Ectodermal cell (in vitro differentiated cells): ENCODE measurements at regions not wholly inside any gene's neighbourhood (a gene's known extent, or its start where the extent isn't known, plus 50 kb on each side); places are given as distances from the start of the nearest gene placed in this dataset.

ENCODE experiments used
- H3K27ac ChIP-seq: 2 replicates; pipeline ENCODE4 v1.7.0; 2013; ENCODE audit warnings: mild to moderate bottlenecking, low read depth, low read length; ENCODE audit not compliant: insufficient read depth, poor library complexity, severe bottlenecking
- H3K27me3 ChIP-seq: 2 replicates; pipeline ENCODE4 v1.7.0; 2013; ENCODE audit warnings: mild to moderate bottlenecking, low read length; ENCODE audit not compliant: insufficient read depth, control insufficient read depth, poor library complexity, severe bottlenecking
- H3K36me3 ChIP-seq: one replicate; pipeline ENCODE4 v1.7.0; 2013; ENCODE audit warnings: low read length; ENCODE audit not compliant: control insufficient read depth, insufficient read depth
- H3K4me1 ChIP-seq: one replicate; pipeline ENCODE4 v1.7.0; 2013; ENCODE audit warnings: low read length; ENCODE audit not compliant: control insufficient read depth, insufficient read depth
- H3K4me3 ChIP-seq: 2 replicates; pipeline ENCODE4 v1.7.0; 2013; ENCODE audit warnings: low read depth, low read length, control low read depth; ENCODE audit not compliant: insufficient read depth
- H3K9me3 ChIP-seq: 2 replicates; pipeline ENCODE4 v1.7.0; 2013; ENCODE audit warnings: mild to moderate bottlenecking, low read length, moderate library complexity; ENCODE audit not compliant: control insufficient read depth
- WGBS, 2 experiments: methylation state at CpG; one replicate each; pipeline ENCODE4 v1.1.7; 2013; ENCODE audit warnings: missing lambda C conversion rate in 2 of 2; 5-methylcytosine and 5-hydroxymethylcytosine counted together

- Histone ChIP-seq H3K4me3 (no peak overlapping the region), H3K36me3 (no peaks in the 10 kb centered on the region), H3K4me1 (no peaks in the 10 kb centered on the region), H3K27ac (no peak overlapping the region), H3K9me3 (no peaks in the 10 kb centered on the region), H3K27me3 (no peaks in the 10 kb centered on the region)
- 48 to 67% methylated on average over 5 of the region's 5 CpGs for WGBS, 2 experiments
Observed at GRCh38 chr12:93245543-93245942, 132.2 kb upstream of the NUDT4 start.

DNA sequence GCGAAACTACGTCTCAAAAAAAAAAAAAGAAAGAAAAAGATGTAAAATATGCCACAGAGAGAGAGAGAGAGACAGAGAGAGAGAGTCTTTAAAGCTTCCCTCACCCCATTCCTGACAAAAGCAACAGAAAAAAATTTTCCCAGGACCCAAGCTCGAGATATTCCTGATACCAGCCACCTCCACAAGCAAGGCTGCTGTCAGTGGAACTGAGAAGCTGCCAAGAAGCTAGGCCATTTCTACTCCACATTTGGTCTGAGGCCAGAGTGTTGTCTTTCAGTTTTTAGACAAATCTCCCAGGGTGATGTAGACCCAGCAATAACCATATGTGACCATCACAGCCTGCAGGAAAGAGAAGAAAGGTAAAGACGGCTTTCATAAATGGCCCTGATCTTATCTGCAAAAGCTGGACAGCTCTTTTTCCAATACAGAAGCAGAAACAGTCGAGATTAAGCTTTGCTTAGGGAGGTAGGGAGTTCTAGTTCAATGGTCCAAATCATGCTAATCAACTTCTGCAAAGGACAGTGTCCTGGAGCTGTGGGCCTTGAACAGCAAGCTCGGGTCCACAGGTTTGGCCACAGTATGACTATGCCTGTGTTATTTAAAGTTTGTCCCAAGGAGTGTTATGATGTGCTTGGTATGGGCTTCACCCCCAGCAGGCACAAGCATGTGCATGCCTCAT, 130.3 kb upstream of the NUDT4 start:
- no peak overlapping the region for H3K4me3 ChIP-seq
- 80 to 81% methylated on average over 6 of the region's 6 CpGs for WGBS, 2 experiments
- no peaks in the 10 kb centered on the region for H3K4me1 ChIP-seq
- H3K9me3 ChIP-seq, result no peaks in the 10 kb centered on the region
- H3K27ac ChIP-seq, result no peak overlapping the region
- H3K27me3 ChIP-seq, result no peaks in the 10 kb centered on the region
- no peaks in the 10 kb centered on the region for H3K36me3 ChIP-seq

GRCh38 chr12:93252221-93252620, 125.5 kb upstream of the NUDT4 start:
- Histone ChIP-seq H3K4me3 (no peak overlapping the region), H3K27me3 (no peaks in the 10 kb centered on the region), H3K27ac (no peak overlapping the region), H3K36me3 (no peaks in the 10 kb centered on the region), H3K4me1 (no peaks in the 10 kb centered on the region), H3K9me3 (no peaks in the 10 kb centered on the region)

GRCh38 chr12:93254911-93255310, 122.8 kb upstream of the NUDT4 start:
- Histone ChIP-seq H3K4me1 (no peaks in the 10 kb centered on the region), H3K27me3 (no peaks in the 10 kb centered on the region), H3K4me3 (no peak overlapping the region), H3K27ac (no peak overlapping the region), H3K9me3 (no peaks in the 10 kb centered on the region), H3K36me3 (no peaks in the 10 kb centered on the region)

DNA sequence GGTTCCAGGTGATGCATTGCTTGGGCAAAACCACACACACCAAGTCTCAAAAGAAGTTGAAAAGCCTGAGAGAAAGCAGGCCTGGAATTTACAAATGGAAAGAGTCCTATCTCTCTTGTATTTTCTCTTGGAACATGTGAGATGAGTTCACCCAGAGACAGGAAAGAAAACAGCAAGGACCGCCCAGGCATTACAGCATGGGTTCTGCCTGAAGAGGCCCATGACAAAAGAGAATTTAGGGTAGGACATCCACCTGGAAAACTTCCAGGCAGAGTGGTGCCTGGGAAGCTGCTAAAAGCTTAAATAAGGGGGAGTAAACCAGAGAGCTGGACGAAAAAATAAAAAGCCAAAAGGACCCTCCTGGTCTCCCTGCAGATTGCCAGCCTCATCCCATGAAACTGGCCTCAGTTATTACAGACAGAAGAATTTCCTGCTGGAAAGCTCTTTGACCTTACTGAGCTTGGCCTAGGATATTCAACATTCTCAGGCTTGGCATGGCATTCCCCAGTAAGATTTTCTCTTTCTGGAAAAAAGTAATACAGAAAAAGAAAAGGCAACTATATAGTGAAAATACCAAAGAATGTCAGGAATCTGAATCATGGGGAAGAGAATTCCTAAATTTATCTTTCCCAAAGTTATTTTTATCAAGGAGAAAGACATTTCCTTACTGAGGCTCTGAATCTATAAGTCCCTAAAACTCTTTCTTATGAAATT, 121.3 kb upstream of the NUDT4 start:
- Histone ChIP-seq H3K4me3 (no peak overlapping the region), H3K27me3 (no peaks in the 10 kb centered on the region), H3K9me3 (no peaks in the 10 kb centered on the region), H3K27ac (no peak overlapping the region), H3K4me1 (no peaks in the 10 kb centered on the region), H3K36me3 (no peaks in the 10 kb centered on the region)
- WGBS, 2 experiments, result 85 to 90% methylated on average over 2 of the region's 2 CpGs

DNA sequence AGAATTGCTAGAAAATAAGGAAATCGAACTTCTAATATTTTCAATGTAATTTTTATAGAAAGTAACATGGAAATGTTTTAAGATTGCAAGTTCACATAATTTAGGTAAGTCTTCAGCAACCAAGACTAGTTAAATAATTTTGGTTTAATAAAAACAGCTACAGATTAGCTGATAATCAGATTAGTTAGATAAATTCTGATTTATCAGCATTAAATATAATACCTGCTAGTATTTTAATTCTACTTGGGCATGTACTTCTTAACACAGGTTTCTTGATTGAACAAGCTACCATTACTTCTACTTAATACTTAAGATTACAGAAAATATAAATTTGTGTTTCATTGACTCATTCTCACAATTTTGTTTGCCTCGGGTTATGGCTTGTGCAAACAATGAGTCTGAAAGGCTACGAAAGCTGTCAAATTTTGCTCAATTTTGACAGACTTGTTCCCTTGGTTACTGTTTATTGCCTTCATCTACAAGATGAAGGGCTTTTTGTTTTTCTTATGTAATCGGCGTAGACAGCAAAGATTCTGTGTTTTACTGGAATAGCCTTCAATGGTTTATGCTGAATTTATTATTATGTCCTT, 116.1 kb upstream of the NUDT4 start:
- no peaks in the 10 kb centered on the region for H3K27me3 ChIP-seq
- no peaks in the 10 kb centered on the region for H3K36me3 ChIP-seq
- H3K9me3 ChIP-seq, result no peaks in the 10 kb centered on the region
- H3K27ac ChIP-seq, result no peak overlapping the region
- no peak overlapping the region for H3K4me3 ChIP-seq
- H3K4me1 ChIP-seq, result no peaks in the 10 kb centered on the region
- 88 to 98% methylated on average over 4 to 5 of the region's 5 CpGs for WGBS, 2 experiments

DNA sequence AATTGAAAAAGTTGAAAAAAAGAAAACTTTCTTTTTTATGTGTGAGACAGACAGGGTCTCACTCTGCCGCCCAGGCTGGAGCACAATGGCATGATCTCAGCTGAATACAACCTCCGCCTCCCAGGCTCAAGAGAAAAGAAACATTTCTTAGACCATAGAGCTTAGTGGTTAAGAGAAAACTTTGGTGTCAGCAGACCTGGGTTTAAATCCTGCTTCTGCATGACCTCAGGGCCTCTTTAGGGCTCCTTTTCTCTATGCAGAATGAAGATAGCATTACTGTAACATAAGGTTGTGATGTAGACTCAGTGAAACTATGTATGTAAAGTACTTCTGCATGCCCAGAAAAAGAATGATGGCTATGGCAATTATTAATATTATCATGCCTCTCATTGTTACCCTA, 104.7 kb upstream of the NUDT4 start:
- Histone ChIP-seq H3K27me3 (no peaks in the 10 kb centered on the region), H3K4me1 (peaks cover 11% of the 10 kb centered on the region), H3K27ac (no peak overlapping the region), H3K36me3 (no peaks in the 10 kb centered on the region), H3K9me3 (no peaks in the 10 kb centered on the region), H3K4me3 (no peak overlapping the region)
- WGBS, 2 experiments, result 72 to 83% methylated on average over 2 of the region's 2 CpGs

- H3K27ac ChIP-seq, result peak overlapping the region; percentile 38
Observed at GRCh38 chr12:93273834-93274564, 103.7 kb upstream of the NUDT4 start.

GRCh38 chr12:93274937-93275336, 102.8 kb upstream of the NUDT4 start:
- H3K4me1 ChIP-seq, result peaks cover 17% of the 10 kb centered on the region
- H3K4me3 ChIP-seq, result no peak overlapping the region
- WGBS, 2 experiments, result 94 to 95% methylated on average over 9 of the region's 9 CpGs

More at GRCh38 chr12:93273834-93274564, 103.7 kb upstream of the NUDT4 start:
- H3K36me3 ChIP-seq, result no peaks in the 10 kb centered on the region
- no peaks in the 10 kb centered on the region for H3K27me3 ChIP-seq
- 53 to 66% methylated on average over 6 to 8 of the region's 8 CpGs for WGBS, 2 experiments
- H3K4me1 ChIP-seq, result peaks cover 11% of the 10 kb centered on the region
- no peak overlapping the region for H3K4me3 ChIP-seq
- H3K9me3 ChIP-seq, result no peaks in the 10 kb centered on the region

DNA sequence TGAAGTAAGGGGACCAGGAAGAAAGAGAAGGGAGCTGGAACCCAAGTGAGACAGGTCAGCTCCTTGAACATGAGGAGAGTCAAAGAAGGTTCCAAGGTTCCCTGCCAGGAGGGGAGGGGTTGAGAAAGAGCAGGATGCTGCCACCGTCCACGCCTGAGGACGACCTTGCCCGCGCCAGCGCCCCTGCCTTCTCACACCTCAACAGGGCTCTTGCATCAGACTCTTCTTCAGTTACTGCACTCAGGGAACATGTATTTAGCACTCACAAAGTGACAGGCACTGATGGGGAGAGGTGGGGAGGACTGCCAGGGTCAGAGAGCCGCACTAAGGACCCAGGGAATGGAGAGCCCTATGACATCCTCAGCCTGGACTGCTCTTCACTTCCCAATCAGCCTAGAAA, 102.1 kb upstream of the NUDT4 start:
- Histone ChIP-seq H3K27ac (no peak overlapping the region), H3K9me3 (no peaks in the 10 kb centered on the region), H3K27me3 (no peaks in the 10 kb centered on the region), H3K36me3 (no peaks in the 10 kb centered on the region), H3K4me3 (no peak overlapping the region), H3K4me1 (peaks cover 18% of the 10 kb centered on the region)
- 93 to 94% methylated on average over 7 of the region's 7 CpGs for WGBS, 2 experiments

More at GRCh38 chr12:93274937-93275336, 102.8 kb upstream of the NUDT4 start:
- H3K27ac ChIP-seq, result no peak overlapping the region
- H3K9me3 ChIP-seq, result no peaks in the 10 kb centered on the region
- no peaks in the 10 kb centered on the region for H3K36me3 ChIP-seq
- no peaks in the 10 kb centered on the region for H3K27me3 ChIP-seq
